Amniotic epithelial cell (primary cell): ENCODE measurements at regions not wholly inside any gene's neighbourhood (a gene's known extent, or its start where the extent isn't known, plus 50 kb on each side); places are given as distances from the start of the nearest gene placed in this dataset.

Source experiments
- DNase-seq: peaks from one replicate; pipeline ENCODE4 v3.0.0-alpha.2; 2010; ENCODE audit warnings: low read depth

GRCh38 chr6:21997119-21998037, 299.5 kb downstream of the PRL start:
- DNase-seq: no peak

- no peak for DNase-seq
These were observed 298.3 kb downstream of the PRL start for GRCh38 chr6:21998582-21998981.

DNA sequence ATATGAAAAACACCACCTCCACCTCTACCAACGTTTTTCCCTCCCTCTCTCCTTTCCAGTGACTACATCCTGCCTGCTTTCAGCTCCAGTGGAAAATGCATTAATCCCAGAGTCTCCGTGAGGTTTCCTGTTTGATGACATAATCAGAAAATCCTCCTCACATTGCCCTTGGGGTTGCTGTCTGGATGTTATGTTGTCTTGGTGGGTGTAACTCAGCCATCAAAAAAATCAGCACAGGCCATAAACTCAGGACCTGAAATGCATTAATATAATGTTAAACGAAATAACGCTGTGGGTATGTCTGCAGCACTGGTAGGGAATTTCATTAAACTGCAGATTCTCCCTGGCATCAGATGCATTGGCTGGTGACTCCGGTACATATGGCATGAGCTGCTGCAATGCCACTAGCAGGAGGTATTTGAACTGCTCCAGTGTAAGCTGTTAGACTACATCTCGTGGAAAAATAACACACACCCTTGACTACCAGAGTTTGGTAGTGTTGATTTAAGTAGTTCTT, 297.8 kb downstream of the PRL start:
- DNase-seq: peak; percentile 75

DNA sequence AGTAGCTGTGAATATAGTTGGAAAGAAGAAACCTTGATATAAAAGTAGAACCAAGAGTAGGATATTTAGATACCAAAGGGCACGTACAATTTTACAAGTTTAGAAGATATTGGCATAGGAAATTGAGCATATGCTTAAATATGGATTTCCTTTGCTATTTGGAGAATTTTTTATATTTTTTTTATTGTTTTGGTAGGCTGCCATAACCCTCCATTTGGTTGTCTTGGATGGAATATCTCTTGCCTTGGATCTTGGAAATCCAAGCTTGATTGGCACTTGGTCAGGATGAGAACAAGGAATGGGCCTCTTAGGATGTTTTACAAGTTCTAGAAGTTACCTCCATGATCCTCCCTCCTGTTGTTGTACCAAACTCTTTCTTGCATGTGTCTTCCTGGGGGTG, 297.1 kb downstream of the PRL start:
- no peak for DNase-seq

DNA sequence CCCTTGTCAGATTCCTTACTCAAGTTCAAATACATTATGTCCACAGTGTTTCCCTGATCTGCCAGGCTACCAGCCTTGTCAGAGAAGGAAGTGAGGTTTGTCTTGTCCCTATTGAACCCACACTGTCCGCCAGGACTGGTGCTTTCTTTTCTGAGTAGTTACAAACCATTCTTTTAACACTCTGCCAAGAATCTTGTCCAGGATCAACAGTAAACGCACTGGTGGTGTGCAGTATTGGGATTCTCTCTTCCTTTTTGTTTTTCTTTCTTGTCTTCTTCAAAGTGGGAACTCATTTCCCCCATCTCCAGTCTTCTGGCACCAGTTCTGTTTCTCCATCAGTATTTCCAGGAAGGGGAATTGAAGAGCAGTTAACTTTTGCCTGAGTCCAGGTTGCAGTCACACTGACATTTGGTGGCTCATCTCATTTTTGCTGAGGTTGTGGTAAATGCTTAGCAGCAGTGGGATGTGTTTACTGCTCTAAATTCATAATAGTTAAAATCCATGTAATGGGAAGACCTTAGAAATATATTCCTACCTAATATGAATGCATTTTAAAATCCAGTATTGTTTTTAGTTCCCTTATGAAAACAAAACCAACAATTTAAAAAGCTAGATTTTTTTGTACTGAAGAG, 295.3 kb downstream of the PRL start:
- DNase-seq: no peak

DNA sequence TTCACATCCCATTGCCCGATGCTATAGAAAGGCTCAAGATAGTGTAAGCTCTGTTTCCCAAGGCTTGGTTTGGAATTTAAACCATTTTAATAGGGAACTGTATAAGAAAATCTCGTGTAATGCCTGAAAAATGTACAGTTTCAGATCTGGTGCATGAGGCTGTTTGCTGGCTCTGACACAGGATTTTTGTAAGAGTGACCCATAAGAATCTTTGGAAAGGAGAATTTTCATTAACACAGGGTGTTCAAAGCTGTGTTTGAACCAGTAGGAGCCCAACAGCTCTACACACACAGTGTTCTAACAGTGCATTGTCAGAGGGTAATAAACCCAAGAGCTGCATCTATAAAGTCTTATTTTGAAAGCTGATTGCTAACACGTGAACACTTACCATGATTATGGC, 293.5 kb downstream of the PRL start:
- DNase-seq: no peak

DNA sequence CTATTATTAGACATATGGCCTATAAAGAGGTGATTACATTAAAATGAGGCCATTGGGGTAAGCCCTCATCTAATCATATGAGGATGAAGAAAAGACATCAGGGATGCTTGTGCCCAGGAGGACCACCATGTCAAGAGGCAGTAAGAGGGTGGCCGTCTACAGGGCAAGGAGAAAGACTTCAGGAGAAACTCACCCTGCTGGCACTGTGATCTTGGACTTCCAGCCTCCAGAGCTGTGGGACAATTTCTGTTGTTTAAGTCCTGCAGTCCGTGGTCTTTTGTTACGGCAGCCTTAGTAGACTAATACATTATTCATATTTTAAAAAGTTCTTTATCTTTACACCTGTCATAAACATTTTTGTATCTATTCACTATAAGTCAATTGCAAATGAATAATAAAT, 290.0 kb downstream of the PRL start:
- DNase-seq: no peak

DNA sequence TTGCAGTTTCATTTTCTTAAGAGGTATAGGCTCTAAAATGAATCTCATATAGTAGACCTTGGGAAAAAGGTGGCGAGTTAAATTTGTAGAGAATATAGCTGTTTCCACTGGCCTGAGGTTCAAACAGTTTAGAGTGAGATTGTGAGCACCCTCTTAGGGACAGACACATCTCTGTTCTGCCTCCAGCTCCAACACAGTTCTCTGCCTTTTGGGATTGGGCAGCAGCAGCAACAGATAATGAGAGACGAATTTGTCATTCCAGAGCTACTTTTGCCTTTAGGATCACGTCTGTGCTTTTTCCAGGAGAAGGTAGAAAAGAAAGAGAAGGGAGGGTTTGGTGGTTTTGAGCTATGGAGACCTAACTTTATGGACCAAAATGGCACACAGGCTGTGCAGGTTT, 289.4 kb downstream of the PRL start:
- no peak for DNase-seq

- peak; percentile 33 for DNase-seq
These were observed 288.5 kb downstream of the PRL start for GRCh38 chr6:22008248-22008836.

- DNase-seq: no peak
These were observed 286.7 kb downstream of the PRL start for GRCh38 chr6:22010102-22010501.

- DNase-seq: no peak
These were observed 281.6 kb downstream of the PRL start for GRCh38 chr6:22015216-22015615.

- no peak for DNase-seq
These were observed 280.9 kb downstream of the PRL start for GRCh38 chr6:22015944-22016343.

DNA sequence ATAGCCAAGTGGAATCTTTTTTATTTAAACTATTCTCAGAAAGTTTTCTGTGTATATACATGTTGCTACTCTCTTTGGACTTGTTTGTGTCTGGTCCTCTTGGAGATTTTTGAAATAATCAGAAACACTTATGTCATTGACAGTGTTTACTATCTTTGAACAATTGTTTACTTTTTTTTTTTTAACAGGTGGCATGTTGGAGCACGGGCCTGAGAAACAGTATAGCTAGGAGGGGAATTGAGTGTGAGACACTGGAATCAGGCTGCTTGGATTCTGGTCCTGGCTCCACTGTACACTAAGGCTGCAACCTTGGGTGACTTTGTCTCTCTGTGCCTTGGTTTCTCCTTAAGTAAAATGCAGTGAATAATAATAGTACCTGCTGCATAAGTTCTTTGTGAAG, 279.6 kb downstream of the PRL start:
- no peak for DNase-seq

GRCh38 chr6:22017766-22018165, 279.1 kb downstream of the PRL start:
- no peak for DNase-seq

DNA sequence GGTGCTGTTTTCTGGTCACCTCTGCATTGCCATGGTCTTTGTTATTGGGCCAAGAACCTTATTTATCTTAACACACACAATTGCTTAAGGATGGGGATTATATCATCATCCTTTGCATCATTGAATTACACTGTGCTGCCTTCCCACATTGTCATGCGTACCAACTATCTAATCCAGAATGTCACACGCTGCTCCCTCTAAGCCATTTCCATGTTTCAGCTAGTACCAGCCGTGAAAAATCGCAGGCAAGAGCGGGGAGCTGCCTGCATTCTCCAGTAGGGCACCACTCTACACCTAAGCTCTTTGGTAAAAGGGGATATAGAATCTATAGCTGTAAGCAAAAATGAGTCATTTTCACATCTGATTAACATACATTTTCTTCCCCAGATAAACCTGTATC, 277.0 kb downstream of the PRL start:
- DNase-seq: no peak

- no peak for DNase-seq
These were observed 276.4 kb downstream of the PRL start for GRCh38 chr6:22020299-22021003.

DNA sequence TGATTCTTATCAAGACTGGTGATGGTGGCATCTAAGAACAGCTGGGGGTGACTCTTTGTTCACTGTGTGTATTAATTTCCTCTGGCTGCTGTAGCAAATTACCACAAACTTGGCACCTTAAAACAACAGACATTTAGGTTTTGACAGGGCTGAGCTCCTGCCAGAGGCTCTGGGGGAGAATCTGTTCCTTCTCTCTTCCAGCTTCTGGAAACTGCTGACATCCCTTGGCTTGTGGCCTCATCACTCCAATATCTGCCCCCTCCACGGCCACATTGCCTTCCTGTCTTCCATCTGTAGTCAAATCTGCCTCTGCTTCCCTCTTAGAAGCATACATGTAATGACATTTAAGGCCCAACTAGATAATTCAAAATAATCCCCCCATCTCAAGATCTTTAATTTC, 274.9 kb downstream of the PRL start:
- DNase-seq: no peak

DNA sequence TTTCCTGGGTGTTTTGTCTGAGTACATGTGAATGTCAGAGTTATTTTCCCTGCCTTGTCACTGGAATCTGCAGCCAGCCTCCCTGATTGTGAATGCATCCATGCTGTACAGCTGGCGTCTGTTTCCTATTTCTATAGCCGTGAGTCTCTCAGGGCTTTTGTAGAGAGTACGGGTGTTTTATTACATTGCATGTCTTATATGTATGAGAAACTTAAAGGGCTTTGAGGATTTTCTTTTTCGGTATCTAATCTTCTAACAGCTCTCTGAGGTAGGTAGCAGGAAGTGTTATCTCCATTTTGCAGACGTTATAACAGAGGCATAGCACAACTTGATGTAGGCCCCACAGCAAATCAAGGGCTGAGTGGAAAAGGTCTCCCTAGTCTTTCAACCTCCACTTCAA, 272.9 kb downstream of the PRL start:
- DNase-seq: no peak

DNA sequence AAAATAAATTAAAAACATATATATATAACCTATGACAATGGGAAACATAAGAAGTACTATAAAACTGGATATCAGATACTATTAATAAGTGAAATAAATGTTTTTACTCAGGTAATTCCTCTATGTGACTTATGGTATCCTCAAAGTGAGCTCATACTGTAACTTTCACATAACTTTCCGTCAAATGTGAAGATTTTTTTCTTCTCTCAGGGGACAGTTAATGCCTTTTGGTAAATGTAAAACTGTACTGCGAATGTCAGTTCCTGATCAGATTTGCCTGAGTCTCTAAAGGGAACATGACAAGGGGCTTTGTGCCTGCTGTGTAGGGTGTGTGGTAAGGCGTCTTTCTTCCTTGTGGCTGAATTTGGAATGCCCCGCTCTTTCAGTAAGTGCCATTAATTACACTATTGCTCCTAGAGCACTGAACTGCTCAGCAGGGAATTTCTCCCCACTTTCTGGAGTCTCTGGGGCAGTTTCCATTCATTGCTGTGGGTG, 271.8 kb downstream of the PRL start:
- no peak for DNase-seq

GRCh38 chr6:22025468-22026163, 271.2 kb downstream of the PRL start:
- peak; percentile 99 for DNase-seq

- DNase-seq: peak; percentile 45
These were observed 270.6 kb downstream of the PRL start for GRCh38 chr6:22026164-22026678.
